D721Med (cell line): ENCODE measurements at regions not wholly inside any gene's neighbourhood (a gene's known extent, or its start where the extent isn't known, plus 50 kb on each side); places are given as distances from the start of the nearest gene placed in this dataset.

Experiments
- DNase-seq: peaks from one replicate; pipeline ENCODE4 v3.0.0; 2011; ENCODE audit warnings: low spot score; ENCODE audit not compliant: insufficient read length
- FAIRE-seq: peaks from 2 replicates; lab custom pipeline; 2011; peaks lifted over from hg19 to GRCh38; lab: Jason Lieb, UNC
- CTCF ChIP-seq: IDR thresholded peaks from 2 replicates; pipeline ENCODE4 v1.5.1; 2012; ENCODE audit warnings: mild to moderate bottlenecking, control low read depth; ENCODE audit not compliant: insufficient read depth; ENCODE audit errors: missing control alignments

GRCh38 chr2:29995241-29995640 is 73.9 kb upstream of the ALK start:
- DNase-seq (no peak), FAIRE-seq (no peak)
- TF ChIP-seq CTCF, result no peak

DNA sequence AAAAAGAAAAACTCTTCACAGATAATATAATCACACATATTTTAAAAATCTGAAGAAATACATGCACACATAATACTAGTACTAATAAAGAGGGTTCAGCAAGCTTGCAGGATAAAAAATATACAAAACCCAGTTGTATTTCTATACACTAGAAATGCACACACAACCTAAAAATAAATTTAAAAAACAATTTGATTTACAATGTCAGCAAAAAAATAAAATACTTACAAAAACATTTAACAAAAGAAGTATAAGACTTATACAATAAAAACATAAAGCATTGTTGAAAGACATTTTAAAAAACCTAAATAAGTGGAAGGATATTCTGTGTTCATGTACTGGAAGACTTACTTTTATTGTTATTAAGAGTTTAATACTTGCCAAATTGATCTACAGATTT is 81.7 kb upstream of the ALK start:
- no peak for DNase-seq
- TF ChIP-seq CTCF, result no peak
- no peak for FAIRE-seq

GRCh38 chr2:30022444-30023071 is 101.2 kb upstream of the ALK start:
- FAIRE-seq (no peak), DNase-seq (no peak)
- no peak for TF ChIP-seq CTCF

DNA sequence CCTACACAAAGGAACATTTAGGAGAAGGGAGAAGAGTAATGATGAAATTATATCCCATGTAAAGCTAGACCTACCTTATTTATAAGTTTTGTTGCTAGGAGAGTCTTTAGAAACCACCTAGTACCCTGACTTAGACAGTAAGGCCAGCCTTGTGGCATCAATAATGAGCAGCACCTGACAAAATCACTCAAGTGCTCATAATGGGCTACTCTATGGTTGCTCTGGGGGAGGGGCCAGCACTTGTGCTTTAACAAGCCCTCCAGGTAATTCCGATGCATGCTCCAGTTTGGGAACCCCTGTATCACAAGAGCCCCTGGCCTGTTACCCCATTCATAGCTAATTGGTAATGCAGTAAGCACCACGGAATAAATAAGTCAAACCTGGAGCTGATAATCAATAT is 102.9 kb upstream of the ALK start:
- no peak for FAIRE-seq
- no peak for DNase-seq
- TF ChIP-seq CTCF, result no peak

GRCh38 chr2:30026091-30027055 is 105.0 kb upstream of the ALK start:
- FAIRE-seq, result no peak
- DNase-seq, result peak; percentile 48
- peak; percentile 67 for TF ChIP-seq CTCF

DNA sequence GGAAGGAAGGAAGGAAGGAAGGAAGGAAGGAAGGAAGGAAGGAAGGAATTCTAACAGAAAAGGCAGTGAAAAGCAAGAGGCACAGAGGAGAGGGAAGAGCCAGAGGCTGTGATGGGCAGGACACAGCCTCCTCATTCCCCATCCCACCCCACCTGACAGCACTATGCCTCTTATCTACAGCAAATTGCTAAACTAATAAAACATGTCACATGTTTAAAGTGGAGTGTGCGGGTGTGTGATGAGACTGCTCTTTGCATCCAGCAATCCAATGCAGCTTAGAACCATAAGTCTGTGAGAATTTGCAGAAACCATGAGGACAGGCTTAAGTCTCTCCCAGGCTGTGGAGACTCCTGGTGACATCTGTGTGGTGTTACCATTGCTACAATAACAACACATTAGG is 108.4 kb upstream of the ALK start:
- DNase-seq, result no peak
- FAIRE-seq, result no peak
- no peak for TF ChIP-seq CTCF

DNA sequence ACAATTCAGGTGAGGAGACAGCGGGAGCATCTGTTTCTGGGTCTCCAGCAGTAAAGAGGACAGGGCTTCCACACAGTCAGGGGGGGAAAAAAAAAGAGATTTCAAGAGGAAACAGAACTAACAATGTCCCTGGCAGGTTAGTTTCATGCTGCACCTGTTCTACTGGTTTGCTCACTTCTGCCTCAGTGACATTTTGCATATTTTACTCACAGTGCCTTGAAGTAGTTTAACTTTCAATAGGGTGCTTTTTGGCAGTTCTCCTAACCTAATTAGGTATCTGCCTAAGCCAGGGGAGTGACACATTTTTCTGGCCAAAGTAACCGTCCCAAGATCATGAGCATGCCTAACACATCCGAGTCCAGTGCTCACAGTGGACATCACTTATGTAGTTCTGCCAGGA is 109.0 kb upstream of the ALK start:
- FAIRE-seq, result no peak
- DNase-seq, result no peak
- no peak for TF ChIP-seq CTCF
